ENCODE measurements at regions not wholly inside any gene's neighbourhood (a gene's known extent, or its start where the extent isn't known, plus 50 kb on each side); places are given as distances from the start of the nearest gene placed in this dataset.

DNA sequence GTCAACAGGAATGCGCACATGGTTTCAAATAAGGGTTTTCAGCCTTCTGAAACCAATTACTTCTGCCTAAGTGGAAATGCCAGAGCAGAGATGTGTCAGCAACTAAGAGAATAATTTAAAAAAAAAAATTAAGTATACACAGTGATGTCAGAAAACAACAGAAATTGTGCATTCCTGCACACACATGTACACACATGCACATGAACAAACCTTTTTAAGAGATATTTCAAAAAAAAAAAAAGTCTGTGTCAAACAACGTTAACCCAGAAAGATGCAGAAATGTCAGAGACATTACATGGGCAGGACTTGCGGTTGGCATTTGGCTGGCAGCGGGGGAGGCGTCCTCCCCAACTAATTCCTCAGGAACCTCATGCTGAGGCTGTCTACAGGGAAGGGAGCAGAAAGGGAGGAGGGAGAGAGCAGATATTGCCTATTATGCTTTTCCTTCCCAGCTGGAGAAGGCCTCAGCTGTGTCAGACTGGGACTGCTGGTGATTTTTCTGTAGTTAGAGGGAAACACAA, 536.9 kb upstream of the WWC1 start:
- Histone ChIP-seq H3K27me3 (replicated peaks in 1 of 2; ENCODE audit: control insufficient read depth in 2 of 2, insufficient read depth in 2 of 2, low read length in 1 of 2) (no peaks in the 10 kb centered on the region), H4K20me1 (ENCODE audit: control insufficient read depth, insufficient read depth) (no peaks in the 10 kb centered on the region), H3K9ac (ENCODE audit: control insufficient read depth, insufficient read depth, low read length) (no peak overlapping the region), H3K79me2 (ENCODE audit: control insufficient read depth, insufficient read depth, low read length) (no peaks in the 10 kb centered on the region), H3K4me1 (ENCODE audit: control insufficient read depth, insufficient read depth, low read length) (no peaks in the 10 kb centered on the region), H3K36me3 (ENCODE audit: control insufficient read depth in 2 of 2, insufficient read depth in 2 of 2, low read length in 1 of 2) (no peaks in the 10 kb centered on the region), H3K4me3 (no peak overlapping the region), H3K4me2 (ENCODE audit: control insufficient read depth, insufficient read depth) (no peak overlapping the region), H2AFZ (ENCODE audit: control insufficient read depth, low read depth, low read length) (no peak overlapping the region), H3K27ac (ENCODE audit: control insufficient read depth, insufficient read depth) (no peak overlapping the region), H3K9me3 (replicated peaks; ENCODE audit: control insufficient read depth, insufficient read depth, low read length) (no peaks in the 10 kb centered on the region)
- FAIRE-seq, result no peak
- in situ Hi-C loops (cut with MboI) (no loop called here), intact Hi-C loops (cut with micrococcal nuclease; ENCODE audit: unreplicated experiment) (no loop called here)
- POLR2A ChIA-PET, result no interaction called here
- SMC1A ChIA-PET (ENCODE audit: uncharacterized antibody, unreplicated experiment), result interaction anchor here (0.6 kb wide), 1 partner anchor 11 kb away, joined by 3 read pairs; no protein-coding TSS in a partner anchor
- CTCF ChIA-PET, result no interaction called here
- RAD21 ChIA-PET (ENCODE audit: unreplicated experiment), result interaction anchor here (1.0 kb wide), 1 partner anchor 8 kb away, joined by 3 read pairs; no protein-coding TSS in a partner anchor
- DNase-seq (ENCODE audit: low read depth, low spot score), result no peak
- no TSS peak for BruUV-seq (replicated peaks)
- WGBS (ENCODE audit: insufficient coverage, insufficient replicate concordance, low lambda C conversion rate, missing lambda C conversion rate), result 62% methylated on average over 5 of the region's 5 CpGs
- no peak for ATAC-seq
- TF ChIP-seq, protein P1, sequence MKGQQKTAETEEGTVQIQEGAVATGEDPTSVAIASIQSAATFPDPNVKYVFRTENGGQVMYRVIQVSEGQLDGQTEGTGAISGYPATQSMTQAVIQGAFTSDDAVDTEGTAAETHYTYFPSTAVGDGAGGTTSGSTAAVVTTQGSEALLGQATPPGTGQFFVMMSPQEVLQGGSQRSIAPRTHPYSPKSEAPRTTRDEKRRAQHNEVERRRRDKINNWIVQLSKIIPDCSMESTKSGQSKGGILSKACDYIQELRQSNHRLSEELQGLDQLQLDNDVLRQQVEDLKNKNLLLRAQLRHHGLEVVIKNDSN (IDR thresholded peaks at IDR 0.05; ENCODE audit: borderline replicate concordance, extremely low read length, insufficient read depth, low read depth, low read length), result no peak
- TF ChIP-seq NFXL1 (IDR thresholded peaks at IDR 0.05; ENCODE audit: borderline replicate concordance) (no peak), POLR2AphosphoS5 (IDR thresholded peaks at IDR 0.05; ENCODE audit: low read length) (no peak), JUND (IDR thresholded peaks at IDR 0.05; ENCODE audit: low read depth, low read length) (no peak), RBBP5 (conservative IDR thresholded peaks at IDR 0.05) (no peak), TCF3 (IDR thresholded peaks at IDR 0.05; ENCODE audit: borderline replicate concordance, insufficient read depth, low read depth, low read length) (no peak), BHLHE40 (IDR thresholded peaks at IDR 0.05; ENCODE audit: borderline replicate concordance in 1 of 2, low read depth in 2 of 2, low read length in 1 of 2) (no peak), FOXM1 (IDR thresholded peaks at IDR 0.05; ENCODE audit: low read depth, low read length) (no peak), IRF4 (IDR thresholded peaks at IDR 0.05; ENCODE audit: low read depth, low read length) (no peak), TCF12 (IDR thresholded peaks at IDR 0.05; ENCODE audit: low read depth, low read length) (no peak), CREB1 (IDR thresholded peaks at IDR 0.05; ENCODE audit: low read depth) (no peak), CREM (IDR thresholded peaks at IDR 0.05; ENCODE audit: low read depth) (no peak)
- TF ChIP-seq, protein P2, sequence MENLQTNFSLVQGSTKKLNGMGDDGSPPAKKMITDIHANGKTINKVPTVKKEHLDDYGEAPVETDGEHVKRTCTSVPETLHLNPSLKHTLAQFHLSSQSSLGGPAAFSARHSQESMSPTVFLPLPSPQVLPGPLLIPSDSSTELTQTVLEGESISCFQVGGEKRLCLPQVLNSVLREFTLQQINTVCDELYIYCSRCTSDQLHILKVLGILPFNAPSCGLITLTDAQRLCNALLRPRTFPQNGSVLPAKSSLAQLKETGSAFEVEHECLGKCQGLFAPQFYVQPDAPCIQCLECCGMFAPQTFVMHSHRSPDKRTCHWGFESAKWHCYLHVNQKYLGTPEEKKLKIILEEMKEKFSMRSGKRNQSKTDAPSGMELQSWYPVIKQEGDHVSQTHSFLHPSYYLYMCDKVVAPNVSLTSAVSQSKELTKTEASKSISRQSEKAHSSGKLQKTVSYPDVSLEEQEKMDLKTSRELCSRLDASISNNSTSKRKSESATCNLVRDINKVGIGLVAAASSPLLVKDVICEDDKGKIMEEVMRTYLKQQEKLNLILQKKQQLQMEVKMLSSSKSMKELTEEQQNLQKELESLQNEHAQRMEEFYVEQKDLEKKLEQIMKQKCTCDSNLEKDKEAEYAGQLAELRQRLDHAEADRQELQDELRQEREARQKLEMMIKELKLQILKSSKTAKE (IDR thresholded peaks at IDR 0.05; ENCODE audit: low read depth, poor library complexity, severe bottlenecking), result no peak
- TF ChIP-seq, protein P3, sequence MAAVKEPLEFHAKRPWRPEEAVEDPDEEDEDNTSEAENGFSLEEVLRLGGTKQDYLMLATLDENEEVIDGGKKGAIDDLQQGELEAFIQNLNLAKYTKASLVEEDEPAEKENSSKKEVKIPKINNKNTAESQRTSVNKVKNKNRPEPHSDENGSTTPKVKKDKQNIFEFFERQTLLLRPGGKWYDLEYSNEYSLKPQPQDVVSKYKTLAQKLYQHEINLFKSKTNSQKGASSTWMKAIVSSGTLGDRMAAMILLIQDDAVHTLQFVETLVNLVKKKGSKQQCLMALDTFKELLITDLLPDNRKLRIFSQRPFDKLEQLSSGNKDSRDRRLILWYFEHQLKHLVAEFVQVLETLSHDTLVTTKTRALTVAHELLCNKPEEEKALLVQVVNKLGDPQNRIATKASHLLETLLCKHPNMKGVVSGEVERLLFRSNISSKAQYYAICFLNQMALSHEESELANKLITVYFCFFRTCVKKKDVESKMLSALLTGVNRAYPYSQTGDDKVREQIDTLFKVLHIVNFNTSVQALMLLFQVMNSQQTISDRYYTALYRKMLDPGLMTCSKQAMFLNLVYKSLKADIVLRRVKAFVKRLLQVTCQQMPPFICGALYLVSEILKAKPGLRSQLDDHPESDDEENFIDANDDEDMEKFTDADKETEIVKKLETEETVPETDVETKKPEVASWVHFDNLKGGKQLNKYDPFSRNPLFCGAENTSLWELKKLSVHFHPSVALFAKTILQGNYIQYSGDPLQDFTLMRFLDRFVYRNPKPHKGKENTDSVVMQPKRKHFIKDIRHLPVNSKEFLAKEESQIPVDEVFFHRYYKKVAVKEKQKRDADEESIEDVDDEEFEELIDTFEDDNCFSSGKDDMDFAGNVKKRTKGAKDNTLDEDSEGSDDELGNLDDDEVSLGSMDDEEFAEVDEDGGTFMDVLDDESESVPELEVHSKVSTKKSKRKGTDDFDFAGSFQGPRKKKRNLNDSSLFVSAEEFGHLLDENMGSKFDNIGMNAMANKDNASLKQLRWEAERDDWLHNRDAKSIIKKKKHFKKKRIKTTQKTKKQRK (IDR thresholded peaks at IDR 0.05; ENCODE audit: low read depth, low read length), result no peak

Data from GM12878 (cell line).